ENCODE measurements at regions not wholly inside any gene's neighbourhood (a gene's known extent, or its start where the extent isn't known, plus 50 kb on each side); places are given as distances from the start of the nearest gene placed in this dataset.

- ATAC-seq (no peak), DNase-seq (ENCODE audit: low spot score) (no peak)
- H3K4me1 ChIP-seq (ENCODE audit: insufficient read depth) = no peaks in the 10 kb centered on the region
- no peaks in the 10 kb centered on the region for H3K36me3 ChIP-seq (ENCODE audit: insufficient read depth)
- no peaks in the 10 kb centered on the region for H4K20me1 ChIP-seq (replicated peaks; ENCODE audit: insufficient read depth)
- H2AFZ ChIP-seq = no peak overlapping the region
- H3K4me3 ChIP-seq = no peak overlapping the region
- no peaks in the 10 kb centered on the region for H3K9me2 ChIP-seq (ENCODE audit: insufficient read depth)
- no peak overlapping the region for H3K4me2 ChIP-seq
- H3K79me2 ChIP-seq (replicated peaks; ENCODE audit: insufficient read depth) = no peaks in the 10 kb centered on the region
- H3K27ac ChIP-seq (ENCODE audit: low read depth) = no peak overlapping the region
- Mint-ChIP-seq H3K4me3 (no peak overlapping the region), H3K27ac (no peak overlapping the region), H3K4me1 (no peaks in the 10 kb centered on the region), H3K9me3 (no peaks in the 10 kb centered on the region), H3K27me3 (ENCODE audit: insufficient read depth, low read depth, poor library complexity) (no peaks in the 10 kb centered on the region), H3K36me3 (ENCODE audit: low read depth) (no peaks in the 10 kb centered on the region)
- no peaks in the 10 kb centered on the region for H3F3A ChIP-seq (replicated peaks; ENCODE audit: low read depth)
- TF ChIP-seq STAT1 (IDR thresholded peaks at IDR 0.05; ENCODE audit: unreplicated experiment) = no peak
- TF ChIP-seq NANOG (IDR thresholded peaks at IDR 0.05; ENCODE audit: borderline replicate concordance) = no peak
- TF ChIP-seq POLR2AphosphoS5 (IDR thresholded peaks at IDR 0.05; ENCODE audit: low read depth) = no peak
- TF ChIP-seq EZH2phosphoT487 (IDR thresholded peaks at IDR 0.05; ENCODE audit: unreplicated experiment) = no peak
- no peak for TF ChIP-seq CTCF (conservative IDR thresholded peaks at IDR 0.05; ENCODE audit: low read depth in 2 of 2)
- TF ChIP-seq REST (IDR thresholded peaks at IDR 0.05; ENCODE audit: unreplicated experiment) = no peak
- TF ChIP-seq ETS1 (IDR thresholded peaks at IDR 0.05) = no peak
- TF ChIP-seq EZH2 (IDR thresholded peaks at IDR 0.05; ENCODE audit: low read depth, unreplicated experiment) = no peak
- TF ChIP-seq CREB1 (CRISPR knock-in tag; IDR thresholded peaks at IDR 0.05; ENCODE audit: low read depth) = no peak
- no peak for TF ChIP-seq ZNF462 (CRISPR knock-in tag; IDR thresholded peaks at IDR 0.05)
- no peak for TF ChIP-seq ZNF331 (CRISPR knock-in tag; IDR thresholded peaks at IDR 0.05; ENCODE audit: low read depth)
- no peak for TF ChIP-seq ZNF114 (CRISPR knock-in tag; IDR thresholded peaks at IDR 0.05)
- no peak for TF ChIP-seq JUNB (IDR thresholded peaks at IDR 0.05; ENCODE audit: unreplicated experiment)
- no peaks in the 10 kb centered on the region for H3K27me3 ChIP-seq (ENCODE audit: insufficient read depth)
Observed at GRCh38 chr2:18123211-18123570, 244.7 kb downstream of the KCNS3 start.
